Stimulated activated CD8-positive, alpha-beta memory T cell treated with anti-CD3 and anti-CD28 coated beads, Interleukin-15, amount 100 ng/mL, for 48 hours (primary cell): ENCODE measurements at regions not wholly inside any gene's neighbourhood (a gene's known extent, or its start where the extent isn't known, plus 50 kb on each side); places are given as distances from the start of the nearest gene placed in this dataset.
"Not testable (repeated sequence)": the region's sequence is repeated elsewhere in the genome, so short reads cannot be mapped to it uniquely, and the experiment has no call there.

Experiments
- DNase-seq, 2 donors: peaks; one replicate each; pipeline ENCODE4 v3.0.0-alpha.2; 2020; ENCODE audit warnings: low read depth in 2 of 2

DNA sequence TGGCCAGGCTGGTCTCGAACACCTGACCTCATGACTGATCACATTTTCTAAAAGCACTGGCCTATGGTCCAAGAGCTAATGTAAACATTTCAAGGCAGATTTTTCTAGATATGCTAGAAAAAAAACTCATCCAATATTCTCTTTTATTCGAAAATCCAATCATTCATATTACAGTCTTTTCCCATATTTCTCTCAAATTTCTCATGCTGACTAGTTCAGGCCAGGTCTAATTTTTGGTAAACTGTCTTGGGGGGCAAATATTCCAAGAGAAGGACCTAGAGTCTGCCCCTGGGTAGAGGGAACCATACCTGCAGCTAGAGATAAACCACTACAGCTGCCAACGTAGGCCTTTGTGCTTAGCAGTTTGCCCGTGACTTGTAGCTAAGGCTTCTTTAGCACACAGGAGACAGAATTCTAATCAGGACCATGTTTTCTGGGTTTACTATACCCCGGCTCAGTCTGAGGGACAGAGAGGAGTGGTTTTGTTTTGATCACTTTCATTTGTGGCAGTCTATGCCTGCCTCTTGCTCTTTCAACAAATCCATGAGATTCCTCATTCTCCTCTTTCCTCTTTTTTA, 71.8 kb upstream of the CITED2 start:
- no peak for DNase-seq

DNA sequence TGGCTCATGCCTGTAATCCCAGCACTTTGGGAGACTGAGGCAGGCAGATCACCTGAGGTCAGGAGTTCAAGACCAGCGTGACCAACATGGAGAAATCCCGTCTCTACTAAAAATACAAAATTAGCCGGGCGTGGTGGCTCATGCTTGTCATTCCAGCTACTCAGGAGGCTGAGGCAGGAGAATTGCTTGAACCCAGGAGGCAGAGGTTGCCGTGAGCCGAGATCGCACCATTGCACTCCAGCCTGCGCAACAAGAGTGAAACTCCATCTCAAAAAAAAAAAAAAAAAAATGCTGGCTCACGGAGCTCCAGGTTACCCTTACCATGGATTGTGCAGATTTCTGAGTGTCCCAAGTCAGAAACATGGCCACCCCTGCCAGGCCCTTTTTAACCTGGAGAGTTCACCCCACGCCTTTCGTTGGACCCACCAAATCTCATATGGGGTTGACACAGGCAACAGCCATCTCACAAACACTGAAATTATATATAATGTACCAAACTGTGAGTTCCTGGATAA, 69.9 kb upstream of the CITED2 start:
- DNase-seq = not testable (repeated sequence)

- no peak for DNase-seq
Measured at GRCh38 chr6:139443231-139444112, 69.0 kb upstream of the CITED2 start.

GRCh38 chr6:139442188-139442671, 67.8 kb upstream of the CITED2 start:
- DNase-seq = no peak

DNA sequence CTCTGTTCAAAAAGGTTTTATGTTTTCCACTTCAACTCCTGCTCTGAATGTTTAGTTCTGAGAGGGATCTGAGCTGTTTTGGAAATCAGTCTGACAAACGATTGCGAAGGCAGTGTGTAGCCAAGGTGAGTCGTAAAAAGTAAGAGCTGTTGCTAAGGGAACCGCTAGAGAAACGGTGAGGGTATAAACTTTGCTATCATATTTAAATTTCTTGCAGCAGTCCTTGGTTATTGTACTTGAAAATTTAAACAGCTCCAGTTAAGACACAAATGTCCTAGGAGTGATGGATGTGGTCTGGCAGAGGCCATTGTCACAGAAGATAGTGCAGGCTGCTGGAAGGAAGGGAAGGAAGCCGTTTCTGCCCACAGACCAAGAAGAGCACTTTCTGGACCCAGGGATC, 64.9 kb upstream of the CITED2 start:
- DNase-seq = no peak

GRCh38 chr6:139438775-139439174, 64.3 kb upstream of the CITED2 start:
- no peak for DNase-seq

GRCh38 chr6:139436957-139437348, 62.5 kb upstream of the CITED2 start:
- no peak for DNase-seq

GRCh38 chr6:139436200-139436956, 61.9 kb upstream of the CITED2 start:
- no peak for DNase-seq

- no peak for DNase-seq
Measured at GRCh38 chr6:139433631-139434419, 59.4 kb upstream of the CITED2 start.

DNA sequence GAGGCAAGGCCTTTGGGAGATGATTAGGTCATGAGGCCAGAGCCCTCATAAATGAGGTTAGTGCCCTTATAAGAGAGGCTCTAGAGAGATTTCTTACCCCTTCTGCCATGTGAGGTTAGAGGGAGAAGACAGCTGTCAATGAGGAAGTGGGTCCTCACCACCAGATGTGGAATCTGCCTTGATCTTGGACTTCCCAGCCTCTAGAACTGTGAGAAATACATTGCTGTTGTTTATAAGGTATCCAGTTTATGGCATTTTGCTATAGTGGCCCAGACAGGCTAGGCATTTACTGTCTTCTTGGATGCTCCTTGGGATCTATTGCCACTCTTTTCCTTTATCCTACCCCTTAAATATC, 57.1 kb upstream of the CITED2 start:
- no peak for DNase-seq

GRCh38 chr6:139430899-139431601, 56.6 kb upstream of the CITED2 start:
- DNase-seq = no peak

GRCh38 chr6:139429580-139430145, 55.2 kb upstream of the CITED2 start:
- no peak for DNase-seq

DNA sequence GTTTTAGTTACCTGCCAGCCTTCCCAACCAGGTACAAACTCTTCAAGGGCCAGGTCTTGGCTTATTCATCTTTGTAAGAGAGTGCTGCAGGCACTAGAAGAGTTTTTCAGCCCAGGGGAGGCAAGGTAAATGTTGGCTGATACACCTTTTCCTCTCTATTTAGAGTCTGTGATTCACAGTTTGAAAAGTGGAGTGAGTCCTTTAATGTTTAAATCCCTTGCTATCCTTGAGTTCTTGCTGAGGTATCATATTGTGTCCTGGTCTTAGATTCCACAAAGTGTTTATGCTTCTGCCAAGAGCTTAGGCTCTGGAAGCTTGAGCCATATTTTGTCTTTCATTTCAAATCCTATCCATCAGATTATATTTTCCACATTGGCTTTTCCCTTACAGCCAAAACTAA, 52.8 kb upstream of the CITED2 start:
- no peak for DNase-seq

DNA sequence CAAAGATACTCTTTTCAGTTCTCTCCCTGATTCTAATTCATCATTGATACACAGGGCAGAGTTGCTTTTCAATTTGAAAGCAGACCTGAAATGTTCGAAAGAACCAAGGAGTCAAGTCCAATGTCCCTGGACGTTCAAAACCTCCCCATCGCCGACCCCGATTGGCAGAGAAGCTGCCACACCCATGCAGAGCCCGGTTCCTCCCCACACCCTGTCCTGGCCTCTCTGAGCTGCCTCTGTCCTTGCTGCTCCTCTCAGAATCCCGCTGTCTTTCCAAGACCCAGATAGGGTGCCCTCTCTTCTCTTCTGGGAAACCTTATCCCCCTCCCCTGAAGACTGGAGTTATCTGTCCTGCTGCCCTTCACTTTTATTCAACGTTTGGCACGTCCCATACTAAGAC, 52.3 kb upstream of the CITED2 start:
- no peak for DNase-seq

DNA sequence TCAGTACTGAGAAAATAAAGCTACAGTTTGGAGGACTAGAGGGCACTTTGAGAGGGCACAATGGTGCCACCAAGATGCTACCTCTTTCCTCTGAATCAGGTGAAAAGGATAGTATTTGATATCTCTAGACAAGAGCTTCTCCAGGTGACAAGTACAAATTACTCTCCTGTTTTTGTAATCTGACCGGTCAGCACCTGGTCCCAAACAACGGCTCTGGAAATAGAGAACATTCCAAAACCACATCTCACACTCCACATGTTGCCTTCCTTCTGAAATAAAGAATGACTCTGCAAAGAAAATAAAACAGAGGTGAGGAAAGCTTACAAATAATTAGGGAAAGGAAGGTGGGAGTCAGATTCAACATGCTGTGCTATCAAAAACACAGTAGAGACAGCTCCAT, 51.3 kb upstream of the CITED2 start:
- DNase-seq = no peak

DNA sequence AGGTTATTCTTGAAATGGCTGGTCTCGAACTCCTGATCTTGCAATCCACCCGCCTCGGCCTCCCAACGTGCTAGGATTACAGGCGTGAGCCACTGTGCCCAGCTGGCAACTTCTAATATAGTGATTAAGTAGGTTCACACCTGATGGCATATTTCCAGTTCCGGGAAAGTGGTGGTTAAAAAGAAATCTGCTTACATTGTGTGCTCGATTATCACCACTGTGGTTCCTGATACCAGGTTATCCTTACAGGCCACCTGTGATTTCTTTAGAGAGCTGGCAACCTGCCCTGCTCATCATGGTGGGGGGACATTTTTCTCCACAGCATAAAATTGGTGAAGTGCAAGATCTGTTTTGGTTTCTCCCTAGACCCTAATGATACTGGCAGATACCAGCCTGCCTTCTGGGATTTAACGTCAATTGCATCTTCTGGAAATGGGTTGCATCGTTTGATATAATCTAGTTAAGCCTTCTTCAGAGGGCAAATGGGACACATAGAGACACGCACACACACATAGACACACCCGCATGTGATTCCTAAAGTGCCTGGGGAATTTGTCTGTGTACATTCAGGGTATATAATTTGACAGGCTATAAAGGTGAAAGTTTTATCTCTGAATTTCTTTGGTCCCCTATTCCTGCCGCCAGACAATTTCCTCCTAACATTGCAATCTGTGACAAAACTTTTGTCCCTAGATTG, 49.7 kb upstream of the CITED2 start:
- no peak for DNase-seq
